ENCODE measurements at regions not wholly inside any gene's neighbourhood (a gene's known extent, or its start where the extent isn't known, plus 50 kb on each side); places are given as distances from the start of the nearest gene placed in this dataset.

GRCh38 chr16:61194573-61194972 lies 841.7 kb downstream of the CDH8 start:
- BruUV-seq (replicated peaks) = no TSS peak
- in situ Hi-C loops (cut with MboI) = no loop called here
- H3K9me1 ChIP-seq (ENCODE audit: control insufficient read depth, insufficient read depth, low read length) = no peaks in the 10 kb centered on the region
- no peaks in the 10 kb centered on the region for H3K36me3 ChIP-seq (ENCODE audit: control insufficient read depth, insufficient read depth, low read length)
- DNase-seq (ENCODE audit: extremely low read depth in 1 of 4, low spot score in 3 of 4) = no peak
- POLR2A ChIA-PET = no interaction called here
- TF ChIP-seq FUS (optimal IDR thresholded peaks at IDR 0.05; ENCODE audit: low read depth, low read length) (no peak), NR2F6 (CRISPR knock-in tag; IDR thresholded peaks at IDR 0.05) (no peak), HNRNPK (IDR thresholded peaks at IDR 0.05; ENCODE audit: low read depth, low read length, poor library complexity, severe bottlenecking) (no peak), ZNF253 (CRISPR knock-in tag; conservative IDR thresholded peaks at IDR 0.05) (no peak), ATF1 (CRISPR knock-in tag; IDR thresholded peaks at IDR 0.05) (no peak), ATF1 (tag; IDR thresholded peaks at IDR 0.05) (no peak), ZNF57 (CRISPR knock-in tag; IDR thresholded peaks at IDR 0.05) (no peak), NR2C1 (IDR thresholded peaks at IDR 0.05) (no peak), NR2C1 (tag; IDR thresholded peaks at IDR 0.05) (no peak), ZNF780A (CRISPR knock-in tag; IDR thresholded peaks at IDR 0.05) (no peak), RNF2 (IDR thresholded peaks at IDR 0.05) (no peak), ZNF696 (CRISPR knock-in tag; conservative IDR thresholded peaks at IDR 0.05) (no peak), MAZ (CRISPR knock-in tag; conservative IDR thresholded peaks at IDR 0.05 in 1 of 2, IDR thresholded peaks at IDR 0.05 in 1 of 2) (no peak)
- no peak for FAIRE-seq
- no peaks in the 10 kb centered on the region for H4K20me1 ChIP-seq (replicated peaks; ENCODE audit: control insufficient read depth, insufficient read depth, low read length)
- H3K4me1 ChIP-seq (replicated peaks in 1 of 2; ENCODE audit: control insufficient read depth in 2 of 2, insufficient read depth in 2 of 2, low read length in 2 of 2) = no peaks in the 10 kb centered on the region
- no peak overlapping the region for H3K27ac ChIP-seq (ENCODE audit: extremely low read depth, low read depth, low read length)
- CTCF ChIA-PET (ENCODE audit: low intra/inter-chr PET ratio) = no interaction called here
- no peak overlapping the region for H3K4me2 ChIP-seq (ENCODE audit: insufficient read depth, low read length)
- no peaks in the 10 kb centered on the region for H3K27me3 ChIP-seq (ENCODE audit: control insufficient read depth in 2 of 2, insufficient read depth in 2 of 2, low read length in 2 of 2)
- intact Hi-C loops (cut with micrococcal nuclease) = no loop called here
- no peak overlapping the region for H2AFZ ChIP-seq (ENCODE audit: low read depth, low read length)
- H3K9ac ChIP-seq (ENCODE audit: insufficient read depth in 1 of 2, low read depth in 2 of 2, low read length in 2 of 2) = no peak overlapping the region
- no peaks in the 10 kb centered on the region for H3K79me2 ChIP-seq (ENCODE audit: control insufficient read depth, insufficient read depth, low read length)
- no peak overlapping the region for H3K4me3 ChIP-seq
- no peak for ATAC-seq
- no peaks in the 10 kb centered on the region for H3K9me3 ChIP-seq (replicated peaks; ENCODE audit: control insufficient read depth, insufficient read depth, low read depth, low read length)
